Fibroblast of peridontal ligament (primary cell): ENCODE measurements at regions not wholly inside any gene's neighbourhood (a gene's known extent, or its start where the extent isn't known, plus 50 kb on each side); places are given as distances from the start of the nearest gene placed in this dataset.
"Not testable (repeated sequence)": the region's sequence is repeated elsewhere in the genome, so short reads cannot be mapped to it uniquely, and the experiment has no call there.

Experiments used
- DNase-seq: peaks from one replicate; pipeline ENCODE4 v3.0.0-alpha.2; 2010; ENCODE audit errors: extremely low read depth

DNA sequence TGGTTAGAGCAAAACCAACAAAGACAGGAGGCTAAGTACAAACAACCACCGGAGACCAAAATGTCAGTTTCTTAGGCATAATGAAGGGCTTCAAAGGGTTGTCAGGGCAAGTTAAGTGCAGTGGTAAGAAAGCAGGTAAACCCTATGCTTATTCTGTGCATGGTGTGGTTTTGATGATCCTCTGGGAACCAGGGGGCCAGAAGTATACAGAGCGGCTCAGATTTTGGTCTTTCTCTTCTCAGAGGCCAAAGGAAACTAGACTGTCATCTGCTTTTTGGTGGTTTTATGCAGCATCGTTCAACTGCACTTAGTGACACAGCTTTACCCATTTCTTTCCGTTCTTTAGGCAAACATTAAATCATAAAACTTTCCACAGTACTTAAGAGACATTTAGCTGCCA lies 332.7 kb upstream of the CELF2 start:
- no peak for DNase-seq

DNA sequence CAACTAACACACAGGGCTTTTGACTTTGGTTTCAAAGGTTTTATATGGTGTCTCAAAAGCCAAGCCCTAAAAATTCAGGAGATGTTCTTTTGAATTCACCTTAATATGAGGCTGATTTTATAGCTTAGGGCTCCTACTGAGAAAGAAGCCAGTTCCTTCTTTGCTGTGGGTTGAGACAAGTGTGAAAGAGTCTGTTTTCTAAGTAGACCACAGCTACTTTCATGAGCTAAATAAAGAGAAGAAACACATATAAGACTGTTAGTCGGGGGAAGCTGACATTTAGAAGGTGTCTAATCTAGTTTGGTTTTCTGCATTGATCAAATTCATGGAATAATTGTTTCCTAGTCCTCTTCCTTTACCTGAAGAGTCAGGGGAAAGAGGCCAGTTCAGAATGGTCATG lies 332.1 kb upstream of the CELF2 start:
- DNase-seq: no peak

DNA sequence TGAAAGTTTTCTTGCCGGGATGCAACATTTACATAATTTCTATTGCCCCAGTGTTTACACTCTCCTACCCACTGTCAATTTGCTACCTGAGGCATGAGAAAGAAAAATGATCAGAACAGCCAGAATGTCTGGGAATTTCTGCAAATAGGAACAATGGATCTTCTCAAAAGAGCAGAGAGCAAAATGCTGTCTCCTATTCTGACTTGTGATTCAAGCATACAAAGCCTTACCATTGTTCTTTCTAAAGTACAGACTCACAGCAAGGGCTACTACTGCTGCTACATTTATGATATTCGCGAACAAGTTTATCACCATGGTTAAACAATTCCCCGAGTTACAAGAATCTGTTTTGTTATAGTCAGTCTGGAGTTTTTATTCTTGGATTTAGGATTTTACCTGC lies 329.9 kb upstream of the CELF2 start:
- DNase-seq: no peak

DNA sequence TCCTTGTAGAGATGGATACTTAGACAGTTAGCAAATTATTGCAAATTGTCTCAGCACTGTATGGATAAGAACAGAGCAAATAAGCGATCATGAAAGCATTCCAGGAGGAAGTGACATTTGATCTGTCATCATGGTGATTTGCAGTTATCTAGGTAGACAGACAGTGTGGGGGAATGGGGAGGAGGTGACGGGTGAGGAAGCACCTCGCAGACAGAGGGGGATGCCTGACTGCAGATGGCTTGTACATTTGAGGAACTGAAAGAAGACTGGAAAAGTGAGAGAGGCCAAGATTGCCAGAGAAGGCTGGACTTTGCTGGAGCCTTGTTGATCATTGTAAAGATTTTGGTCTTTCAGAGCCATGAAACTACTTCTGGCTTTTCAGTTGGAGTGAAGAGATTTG lies 318.2 kb upstream of the CELF2 start:
- DNase-seq: no peak

DNA sequence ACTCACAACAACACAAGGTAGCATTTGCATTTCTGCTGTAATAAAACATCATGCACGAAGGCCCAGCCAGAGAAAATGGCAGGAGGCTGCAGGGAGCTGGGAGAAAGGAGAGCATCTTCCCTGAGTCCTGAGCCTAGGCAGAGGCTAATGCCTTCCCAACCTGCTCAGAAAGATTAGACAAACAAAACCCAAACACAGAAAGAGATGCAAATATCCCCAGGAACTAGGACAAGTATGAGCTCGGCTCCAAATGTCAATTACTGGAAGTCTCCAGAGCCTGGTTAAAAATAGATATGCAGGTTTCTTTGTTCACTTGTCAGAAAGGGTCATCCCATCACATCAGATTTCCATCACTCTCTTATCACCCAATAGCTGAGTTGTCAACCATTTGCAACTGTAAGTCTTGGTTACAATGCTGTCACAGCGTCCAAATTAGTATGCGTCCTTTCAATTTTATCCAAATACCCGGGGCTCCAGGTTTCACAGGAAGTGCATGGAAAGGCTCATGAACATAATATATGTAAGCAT lies 316.5 kb upstream of the CELF2 start:
- DNase-seq: no peak

DNA sequence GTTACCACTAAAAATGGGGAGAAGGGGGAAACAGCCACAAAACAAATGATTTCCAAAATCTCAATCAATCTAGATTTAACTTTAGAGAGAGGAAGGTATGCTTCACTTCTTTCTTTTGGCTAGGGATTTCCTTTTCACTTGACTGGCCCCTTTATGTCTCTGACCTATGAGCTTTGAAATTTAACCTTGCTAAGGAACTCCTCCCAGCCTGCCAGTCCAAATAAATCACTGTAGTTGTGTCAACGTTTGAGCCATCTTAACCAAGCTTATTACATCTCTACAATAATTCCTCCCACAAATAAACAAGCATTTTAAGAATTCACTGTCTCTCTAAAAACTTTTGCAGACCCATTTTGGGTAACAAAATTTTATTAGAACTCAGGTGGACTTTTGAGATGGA lies 315.5 kb upstream of the CELF2 start:
- no peak for DNase-seq

DNA sequence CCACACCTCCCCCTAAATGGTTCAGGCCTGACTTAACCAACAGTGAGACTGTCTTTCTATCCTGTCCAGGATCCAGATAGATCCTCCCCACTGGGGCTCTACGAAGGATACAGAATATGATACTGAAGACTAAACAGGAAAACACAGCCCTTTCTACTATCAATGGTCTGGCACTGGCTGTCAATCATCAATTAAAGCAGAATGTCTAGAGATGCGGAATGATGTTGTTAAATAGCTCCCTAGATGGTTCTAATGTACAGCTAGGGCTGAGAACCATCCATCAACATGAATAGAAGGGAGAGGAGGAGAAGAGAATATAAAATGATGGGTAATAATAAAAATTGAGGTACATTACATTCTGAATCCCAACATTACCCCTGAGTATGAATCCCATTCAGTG lies 314.3 kb upstream of the CELF2 start:
- DNase-seq: no peak

DNA sequence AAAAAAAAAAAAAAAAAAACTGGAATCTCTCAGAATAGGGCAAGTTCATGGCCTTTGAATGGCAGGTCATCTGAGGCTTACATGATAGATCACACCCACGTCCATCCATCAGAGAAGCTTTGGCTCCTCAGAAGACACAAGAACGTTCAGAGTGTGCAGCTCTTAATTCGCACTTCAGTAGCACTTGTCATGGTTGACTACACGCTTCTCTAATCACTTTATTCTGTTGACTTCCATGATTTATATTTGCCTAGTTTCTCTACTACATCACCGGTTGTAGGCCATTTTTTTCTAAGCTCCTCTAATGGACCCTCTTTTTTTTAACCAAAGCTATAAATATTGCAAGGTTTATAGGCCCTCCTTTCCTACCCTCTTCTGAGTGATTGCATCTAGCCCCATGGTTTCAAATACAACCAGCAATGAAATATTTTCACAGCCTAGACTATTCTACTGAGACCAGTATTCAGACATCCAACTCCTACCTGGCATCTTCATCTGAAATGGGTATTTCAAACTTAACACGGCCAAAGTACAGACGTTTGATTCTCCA lies 305.4 kb upstream of the CELF2 start:
- no peak for DNase-seq

DNA sequence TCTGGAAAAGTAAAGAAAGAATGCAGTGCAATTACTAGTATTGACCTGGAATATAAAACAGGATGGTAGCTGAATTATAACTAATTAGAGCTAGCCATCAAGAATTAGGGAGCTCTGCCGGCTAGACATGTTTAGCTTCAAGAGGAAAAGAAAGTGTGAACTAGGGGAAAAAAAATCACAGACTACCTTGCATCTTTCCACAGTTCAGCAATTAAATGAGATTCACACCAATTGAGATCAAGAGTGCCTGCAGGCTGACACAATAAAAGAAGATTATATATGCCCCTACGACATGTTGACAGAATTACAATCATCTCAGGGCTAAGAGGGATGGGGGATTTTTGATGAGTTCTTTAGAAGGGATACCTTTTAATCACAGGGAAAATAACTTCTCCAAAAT lies 303.3 kb upstream of the CELF2 start:
- no peak for DNase-seq

DNA sequence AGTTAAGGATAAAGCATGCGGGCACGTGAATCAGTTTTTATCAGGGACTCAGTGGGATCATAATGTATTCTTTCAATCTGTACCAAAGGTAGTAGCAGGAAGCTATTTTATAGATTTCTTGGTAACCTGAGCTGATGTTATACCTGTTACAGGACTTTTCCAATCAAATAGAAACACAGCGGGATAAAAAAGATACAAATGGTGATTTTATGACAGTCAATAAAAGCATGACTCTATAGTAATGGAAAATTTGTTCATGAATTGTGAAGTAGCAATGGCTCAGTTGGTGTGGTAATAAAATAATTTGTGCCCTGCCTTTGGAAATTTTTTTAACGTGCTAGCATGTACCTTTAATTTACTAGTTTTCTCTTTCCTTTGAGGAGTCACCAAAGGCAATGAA lies 300.7 kb upstream of the CELF2 start:
- DNase-seq: no peak

DNA sequence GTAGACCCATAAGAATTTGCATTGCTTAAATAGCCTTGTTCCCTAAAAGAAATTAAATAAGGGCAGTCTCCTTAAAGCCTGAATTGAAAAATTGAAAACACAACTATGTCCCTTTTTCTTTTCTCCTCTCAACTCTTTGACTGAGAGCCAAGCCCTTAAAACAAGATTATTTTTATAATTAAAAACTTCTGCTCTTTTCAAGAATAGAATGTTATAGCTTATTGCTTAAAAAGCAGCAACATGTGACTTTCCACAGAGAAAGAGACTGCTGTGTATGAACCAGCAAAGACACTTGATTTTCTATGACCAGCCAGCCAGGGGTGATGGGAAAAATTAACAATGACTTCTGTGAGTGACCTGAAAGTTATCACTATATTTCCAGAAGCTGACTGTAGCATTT lies 295.2 kb upstream of the CELF2 start:
- peak; percentile 0 for DNase-seq

DNA sequence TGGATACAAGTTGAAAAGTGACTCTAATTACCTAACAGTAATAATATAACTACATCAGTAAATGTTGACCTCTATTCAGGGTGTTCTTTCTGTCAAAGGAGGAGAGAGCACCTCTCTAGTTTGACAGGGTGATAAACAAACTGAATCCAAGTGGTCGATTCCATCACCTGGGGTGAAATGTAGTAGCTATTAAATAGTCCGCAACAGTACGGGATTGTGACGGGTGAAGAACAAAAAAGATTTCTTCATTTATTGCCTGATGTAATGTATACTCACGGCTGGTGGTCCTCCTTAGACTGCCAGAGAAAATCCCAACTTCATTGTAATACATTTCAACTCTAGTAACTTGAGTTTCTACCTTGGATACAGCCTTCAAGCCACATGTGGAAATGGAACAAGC lies 292.5 kb upstream of the CELF2 start:
- no peak for DNase-seq

DNA sequence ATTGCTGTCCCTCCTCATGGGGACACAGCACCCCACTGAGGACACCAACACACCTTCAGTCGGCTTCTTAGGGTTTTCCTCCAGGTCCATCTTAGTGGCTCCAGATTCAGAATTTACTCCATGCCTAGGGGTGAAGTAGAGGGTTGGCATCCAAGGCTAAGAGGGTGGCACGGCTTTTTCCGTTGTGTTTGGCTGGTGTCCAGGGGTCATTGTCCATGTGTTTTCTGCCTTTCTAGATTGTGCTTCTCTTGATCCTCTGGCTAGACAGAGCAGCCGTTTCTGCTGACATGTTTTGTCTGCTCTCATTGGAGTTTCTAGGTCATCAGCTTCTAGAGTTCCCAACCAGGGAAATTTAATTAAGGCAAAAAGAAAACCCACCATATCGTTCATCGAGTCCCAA lies 291.6 kb upstream of the CELF2 start:
- no peak for DNase-seq

DNA sequence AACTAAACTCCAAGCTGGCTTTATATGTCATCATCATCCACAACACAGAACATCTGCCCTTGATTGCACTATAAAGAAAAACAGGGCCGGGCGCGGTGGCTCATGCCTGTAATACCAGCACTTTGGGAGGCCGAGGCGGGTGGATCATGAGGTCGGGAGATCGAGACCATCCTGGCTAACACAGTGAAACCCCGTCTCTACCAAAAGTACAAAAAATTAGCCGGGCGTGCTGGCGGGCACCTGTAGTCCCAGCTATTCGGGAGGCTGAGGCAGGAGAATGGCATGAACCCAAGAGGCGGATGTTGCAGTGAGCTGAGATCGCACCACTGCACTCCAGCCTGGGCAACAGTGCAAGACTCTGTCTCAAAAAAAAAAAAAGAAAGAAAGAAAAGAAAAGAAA lies 290.3 kb upstream of the CELF2 start:
- DNase-seq: not testable (repeated sequence)

DNA sequence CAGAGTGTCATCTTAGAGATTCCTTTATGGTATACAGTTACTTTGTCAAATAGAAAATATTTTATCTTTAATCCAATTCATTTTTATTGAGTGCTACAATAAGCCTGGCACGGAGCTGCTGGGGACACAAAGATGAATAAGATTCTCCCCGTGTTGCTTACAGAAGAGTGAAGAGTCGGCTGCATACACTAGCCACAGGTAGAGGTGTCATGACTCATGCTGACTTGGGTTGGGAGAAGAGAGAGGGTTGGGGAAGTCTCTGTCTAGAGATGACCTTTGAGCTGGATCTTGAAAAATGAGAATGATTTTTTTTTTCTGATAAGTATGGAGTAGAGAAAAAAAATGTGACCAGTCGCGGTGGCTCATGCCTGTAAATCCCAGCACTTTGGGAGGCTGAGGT lies 289.9 kb upstream of the CELF2 start:
- no peak for DNase-seq

DNA sequence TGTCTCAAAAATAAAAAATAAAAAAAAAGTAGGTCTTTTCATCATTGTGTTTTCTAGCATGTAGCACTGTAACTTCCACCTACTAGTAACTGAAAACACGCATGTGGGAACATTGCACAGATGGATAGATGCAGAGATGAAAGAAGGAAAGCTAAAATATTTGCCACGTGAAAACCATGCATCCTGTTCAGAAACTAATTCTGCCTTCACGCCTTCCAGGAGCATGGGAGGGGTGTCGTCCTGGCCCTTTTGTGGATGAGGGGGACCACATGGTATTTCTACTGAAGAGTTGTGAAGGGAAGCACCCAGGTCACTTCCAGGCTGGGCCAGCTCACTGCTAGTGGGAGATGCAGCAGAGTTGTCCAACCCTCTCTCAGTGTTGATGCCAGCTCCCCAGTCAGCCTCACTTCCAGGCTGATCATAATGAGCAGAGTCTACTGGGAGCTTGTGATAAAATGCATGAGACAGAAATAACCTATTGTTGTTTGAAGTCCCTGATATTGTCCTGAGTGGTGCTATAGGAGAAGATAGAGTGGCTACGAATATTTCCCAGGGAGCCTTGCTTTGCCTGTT lies 287.1 kb upstream of the CELF2 start:
- DNase-seq: no peak

DNA sequence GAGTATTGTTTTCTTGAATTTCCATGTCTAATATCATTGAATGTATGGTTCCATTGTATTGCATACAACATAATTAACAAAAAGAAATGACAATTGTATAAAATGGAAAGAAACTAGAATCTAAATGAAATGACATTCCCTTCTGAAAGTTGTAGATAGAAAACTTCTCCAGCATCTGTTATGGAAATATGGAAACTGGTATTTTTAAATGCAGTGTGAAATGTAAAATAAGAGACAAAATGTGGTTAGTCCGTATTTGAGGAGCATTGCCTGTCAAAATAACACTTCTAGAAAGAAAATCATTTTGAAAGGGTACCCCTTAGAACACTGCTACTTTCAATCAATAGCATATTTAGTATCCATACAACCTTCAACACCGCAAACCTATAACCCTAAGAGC lies 286.3 kb upstream of the CELF2 start:
- DNase-seq: no peak

DNA sequence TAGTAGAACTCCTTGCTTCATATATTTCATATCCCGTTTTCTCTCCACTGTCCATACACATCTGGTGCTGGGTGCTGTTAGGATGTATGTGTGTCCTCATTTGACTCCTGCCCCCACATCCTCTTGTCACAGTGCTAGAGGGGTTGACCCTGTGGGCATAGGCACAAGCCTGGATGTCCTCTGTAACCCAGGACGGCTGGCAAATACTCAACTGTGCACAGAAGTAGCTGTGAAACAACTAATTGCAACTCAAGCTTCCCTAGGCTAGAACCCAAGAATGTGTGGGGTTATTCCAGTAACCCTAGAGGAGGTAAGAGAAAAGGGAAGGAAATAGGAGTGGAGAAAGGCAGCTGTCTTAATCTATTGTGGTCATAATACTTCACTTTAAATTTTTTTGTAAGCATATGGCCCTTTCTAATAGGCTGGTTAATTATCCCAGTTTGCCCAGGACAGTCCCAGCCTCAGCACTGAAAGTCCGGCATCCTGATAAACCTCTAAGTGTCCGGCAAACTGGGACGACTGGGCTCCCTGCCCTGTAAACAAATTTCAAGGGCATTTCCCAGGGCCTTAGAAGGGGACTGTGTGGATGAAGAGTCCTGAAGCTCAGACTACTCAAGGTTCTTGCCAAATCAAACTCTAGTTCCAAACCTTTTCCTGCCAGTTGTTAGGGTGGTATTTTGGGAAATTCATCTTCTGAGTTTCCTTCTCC lies 283.2 kb upstream of the CELF2 start:
- DNase-seq: no peak

DNA sequence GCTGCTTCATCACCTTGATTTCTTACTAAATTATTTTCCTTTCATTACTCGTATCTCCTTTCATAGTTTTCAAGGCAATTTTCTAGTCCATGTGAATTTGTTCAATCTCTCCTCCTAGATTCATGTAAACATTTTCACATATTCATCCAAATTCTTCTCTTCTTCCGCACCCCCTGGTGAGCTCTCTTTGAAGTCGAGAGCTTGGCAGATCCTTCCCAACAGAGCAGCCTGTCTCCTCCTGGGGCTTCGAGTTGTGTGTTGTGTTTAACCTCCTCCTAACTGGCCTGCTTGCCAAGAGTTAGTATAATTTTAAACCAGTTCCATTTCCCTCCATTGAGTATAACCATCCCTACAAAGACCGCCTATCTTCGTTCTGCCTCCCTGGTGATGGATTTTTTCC lies 272.4 kb upstream of the CELF2 start:
- no peak for DNase-seq

DNA sequence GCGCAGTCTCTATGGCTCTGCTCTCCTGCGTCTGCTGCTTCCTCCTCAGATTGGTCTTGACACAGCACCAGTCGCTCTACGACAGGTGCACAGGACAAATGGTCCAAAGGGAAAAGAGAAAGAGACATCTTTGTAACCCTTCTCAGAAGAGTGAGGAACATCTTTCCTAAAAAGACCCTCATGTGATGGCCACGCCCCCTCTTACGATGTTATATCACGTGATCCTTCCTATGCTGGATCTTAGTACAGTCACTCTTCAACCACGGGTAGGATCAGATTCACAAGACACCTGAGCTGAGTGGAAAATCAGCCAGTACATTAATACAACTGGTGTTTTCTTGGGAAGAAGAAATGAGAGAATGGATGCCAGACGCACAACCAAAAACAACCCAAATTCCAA lies 262.2 kb upstream of the CELF2 start:
- DNase-seq: no peak

DNA sequence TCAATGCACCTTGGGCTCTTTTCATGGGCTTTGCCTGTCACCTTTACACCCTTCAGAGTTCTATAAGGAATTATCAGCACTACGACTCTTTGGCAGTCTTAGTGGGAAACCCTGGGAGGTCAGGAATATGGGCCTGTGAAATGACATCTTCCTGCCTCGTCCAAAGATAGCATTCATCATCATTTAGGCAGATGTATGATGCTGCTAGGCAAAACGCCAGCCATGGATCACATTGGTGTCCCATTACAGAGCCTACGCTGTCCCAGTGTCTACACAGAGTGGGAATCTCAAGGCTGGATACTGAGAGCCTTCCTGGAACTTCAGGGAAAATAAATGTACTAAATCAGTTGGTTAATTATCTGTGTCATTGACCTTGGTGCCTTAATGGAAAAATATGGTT lies 259.4 kb upstream of the CELF2 start:
- DNase-seq: no peak

DNA sequence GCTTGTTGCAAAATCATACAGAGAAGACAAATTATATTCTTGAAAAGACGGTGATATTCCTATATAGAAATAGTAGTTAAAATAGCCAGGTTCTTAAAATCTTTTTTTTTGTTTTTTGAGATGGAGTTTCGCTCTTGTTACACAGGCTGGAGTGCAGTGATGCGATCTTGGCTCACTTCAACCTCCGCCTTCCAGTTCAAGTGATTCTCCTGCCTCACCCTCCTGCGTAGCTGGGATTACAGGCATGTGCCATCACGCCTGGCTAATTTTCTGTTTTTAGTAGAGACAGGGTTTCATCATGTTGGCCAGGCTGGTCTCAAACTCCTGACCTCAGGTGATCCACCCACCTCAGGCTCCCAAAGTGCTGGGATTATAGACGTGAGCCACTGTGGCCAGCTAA lies 257.9 kb upstream of the CELF2 start:
- DNase-seq: not testable (repeated sequence)

DNA sequence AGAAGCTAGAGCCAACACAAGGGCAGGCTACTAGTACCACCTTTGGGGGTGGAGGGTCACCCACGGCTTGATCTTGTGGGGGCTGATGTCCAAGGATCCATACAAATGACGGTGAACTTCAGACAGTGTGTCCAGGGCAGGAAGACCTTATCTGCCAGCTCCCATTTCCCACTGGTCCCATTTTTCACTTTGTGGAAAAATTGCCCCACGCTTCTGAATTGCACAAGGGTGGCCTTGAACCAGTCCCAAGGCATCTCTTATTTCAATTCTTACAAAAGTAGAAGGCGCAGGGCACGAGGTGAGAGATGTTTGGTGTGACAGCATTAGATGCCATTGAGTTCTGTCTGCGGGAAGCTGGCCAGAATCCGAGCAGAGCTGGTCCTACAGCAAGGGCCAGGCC lies 252.7 kb upstream of the CELF2 start:
- DNase-seq: no peak

DNA sequence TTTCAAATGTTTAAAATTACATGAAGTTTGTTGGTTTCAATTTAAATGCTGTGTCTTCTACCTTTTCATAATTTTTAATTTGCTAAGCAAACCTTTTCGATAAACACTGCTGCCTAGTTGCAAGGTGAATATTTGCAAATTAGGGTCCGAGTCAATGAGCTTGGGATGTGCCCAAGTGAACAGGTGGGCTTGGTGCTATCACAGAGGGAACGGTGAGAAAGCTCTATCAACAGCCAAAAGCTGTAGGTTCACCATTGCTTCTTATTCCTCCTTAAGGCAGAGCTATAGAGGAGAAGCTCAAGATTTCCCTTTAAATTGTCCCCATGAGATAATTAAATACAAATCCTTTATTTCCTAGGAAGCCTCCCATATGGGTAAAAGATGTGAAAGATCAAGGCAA lies 245.3 kb upstream of the CELF2 start:
- DNase-seq: no peak
